Vagina (tissue), 2 donors: ENCODE measurements at regions not wholly inside any gene's neighbourhood (a gene's known extent, or its start where the extent isn't known, plus 50 kb on each side); places are given as distances from the start of the nearest gene placed in this dataset.

Experiments
- DNase-seq, 2 donors: peaks; one replicate each; pipeline ENCODE4 v3.0.0-alpha.2; 2017; ENCODE audit errors: extremely low spot score in 2 of 2
- H3K27ac ChIP-seq: fragments of 200-600 bp; sonication (generic); one replicate; pipeline ENCODE4 v1.5.1; 2019
- H3K27me3 ChIP-seq: fragments of 200-600 bp; sonication (generic); one replicate; pipeline ENCODE4 v1.5.1; 2019
- H3K36me3 ChIP-seq, 2 donors: fragments of 200-600 bp; sonication (generic); one replicate each; pipeline ENCODE4 v1.5.1; 2017 to 2019
- H3K4me1 ChIP-seq: fragments of 200-600 bp; sonication (generic); one replicate; pipeline ENCODE4 v1.5.1; 2019
- H3K4me3 ChIP-seq, 2 donors: fragments of 200-600 bp; sonication (generic); 1 replicate in 1 of 2; 2 replicates in 1 of 2; pipeline ENCODE4 v1.5.1; 2016 to 2019
- H3K9me3 ChIP-seq: fragments of 200-600 bp; sonication (generic); one replicate; pipeline ENCODE4 v1.5.1; 2019
- CTCF ChIP-seq, 3 experiments: fragments of 450-650 bp in 2 of 3; fragments of 200-600 bp in 1 of 3; sonication (generic) in 1 of 3; IDR thresholded peaks; one replicate each; pipeline ENCODE4 v1.5.1; 2017 to 2019; ENCODE audit warnings: antibody characterized with exemption in 3 of 3, mild to moderate bottlenecking in 2 of 3, moderate library complexity in 2 of 3
- POLR2A ChIP-seq, 2 donors: fragments of 450-650 bp; IDR thresholded peaks; one replicate each; pipeline ENCODE4 v1.6.1; 2017; ENCODE audit warnings: antibody characterized with exemption in 2 of 2, mild to moderate bottlenecking in 2 of 2, moderate library complexity in 2 of 2
- POLR2AphosphoS5 ChIP-seq, 2 donors: sonication (generic); formaldehyde crosslinking; IDR thresholded peaks; one replicate each; pipeline ENCODE4 v1.9.0; 2017; ENCODE audit warnings: antibody characterized with exemption in 2 of 2, mild to moderate bottlenecking in 2 of 2, low read depth in 1 of 2; ENCODE audit not compliant: insufficient read depth in 1 of 2
- intact Hi-C: fragments of 100-400 bp; cut with DNase I; formaldehyde crosslinking; loops from one replicate; pipeline ENCODE4 v1.15.1; 2023

DNA sequence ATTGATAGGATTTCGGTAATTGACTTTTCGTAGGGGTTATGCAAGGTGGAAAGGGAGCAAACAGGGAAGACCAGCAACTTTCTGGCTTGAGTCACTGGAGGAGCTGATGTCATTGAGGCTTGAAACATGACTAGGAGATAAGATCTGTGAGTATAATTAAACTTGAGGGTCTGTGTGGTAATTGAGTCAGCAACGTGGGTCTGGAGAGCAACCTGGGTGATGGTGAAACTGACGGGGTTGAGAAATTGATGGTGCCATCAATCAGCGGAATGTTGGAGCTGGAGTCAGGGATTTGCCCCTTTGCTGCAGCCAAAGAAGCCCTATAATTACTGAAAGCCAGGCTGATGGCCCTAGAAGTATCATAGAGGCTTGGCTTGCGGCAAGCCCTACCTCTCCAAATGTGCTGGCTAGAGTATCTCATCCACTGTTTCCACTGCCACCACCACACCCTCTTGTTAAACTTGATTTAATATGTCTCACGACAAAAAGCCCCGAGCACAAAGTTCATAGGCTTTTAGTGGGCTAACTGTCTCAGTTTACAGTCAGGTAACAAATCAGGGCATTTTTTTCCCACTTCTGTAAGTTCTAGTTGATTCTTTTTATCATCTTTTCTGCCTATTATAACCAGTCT, 186.9 kb upstream of the ELAC2 start:
- Histone ChIP-seq H3K36me3 (no peaks in the 10 kb centered on the region), H3K27me3 (no peaks in the 10 kb centered on the region), H3K4me3 (no peak overlapping the region), H3K4me1 (no peaks in the 10 kb centered on the region), H3K9me3 (no peaks in the 10 kb centered on the region), H3K27ac (no peak overlapping the region)
- intact Hi-C loops = no loop called here
- no peak for DNase-seq
- TF ChIP-seq CTCF (IDR thresholded peaks at IDR 0.05) = no peak
- no peak for TF ChIP-seq POLR2AphosphoS5 (IDR thresholded peaks at IDR 0.05; ENCODE audit: insufficient read depth in 1 of 2, low read depth in 1 of 2)
- no peak for TF ChIP-seq POLR2A (IDR thresholded peaks at IDR 0.05)

- TF ChIP-seq POLR2AphosphoS5 (IDR thresholded peaks at IDR 0.05; ENCODE audit: insufficient read depth in 1 of 2, low read depth in 1 of 2) (no peak), CTCF (IDR thresholded peaks at IDR 0.05) (no peak), POLR2A (IDR thresholded peaks at IDR 0.05) (no peak)
- DNase-seq = no peak
- no peaks in the 10 kb centered on the region for H3K27me3 ChIP-seq
- no peaks in the 10 kb centered on the region for H3K36me3 ChIP-seq
- H3K4me1 ChIP-seq = no peaks in the 10 kb centered on the region
- intact Hi-C loops = no loop called here
- no peaks in the 10 kb centered on the region for H3K9me3 ChIP-seq
- H3K27ac ChIP-seq = no peak overlapping the region
- H3K4me3 ChIP-seq = no peak overlapping the region
Observed at GRCh38 chr17:13202835-13203234, 185.0 kb upstream of the ELAC2 start.

- Histone ChIP-seq H3K9me3 (no peaks in the 10 kb centered on the region), H3K4me1 (no peaks in the 10 kb centered on the region), H3K27me3 (no peaks in the 10 kb centered on the region), H3K4me3 (no peak overlapping the region), H3K36me3 (no peaks in the 10 kb centered on the region), H3K27ac (no peak overlapping the region)
- intact Hi-C loops = no loop called here
- no peak for DNase-seq
- no peak for TF ChIP-seq POLR2AphosphoS5 (IDR thresholded peaks at IDR 0.05; ENCODE audit: insufficient read depth in 1 of 2, low read depth in 1 of 2)
- no peak for TF ChIP-seq CTCF (IDR thresholded peaks at IDR 0.05)
- no peak for TF ChIP-seq POLR2A (IDR thresholded peaks at IDR 0.05)
Observed at GRCh38 chr17:13200671-13201070, 182.8 kb upstream of the ELAC2 start.

DNA sequence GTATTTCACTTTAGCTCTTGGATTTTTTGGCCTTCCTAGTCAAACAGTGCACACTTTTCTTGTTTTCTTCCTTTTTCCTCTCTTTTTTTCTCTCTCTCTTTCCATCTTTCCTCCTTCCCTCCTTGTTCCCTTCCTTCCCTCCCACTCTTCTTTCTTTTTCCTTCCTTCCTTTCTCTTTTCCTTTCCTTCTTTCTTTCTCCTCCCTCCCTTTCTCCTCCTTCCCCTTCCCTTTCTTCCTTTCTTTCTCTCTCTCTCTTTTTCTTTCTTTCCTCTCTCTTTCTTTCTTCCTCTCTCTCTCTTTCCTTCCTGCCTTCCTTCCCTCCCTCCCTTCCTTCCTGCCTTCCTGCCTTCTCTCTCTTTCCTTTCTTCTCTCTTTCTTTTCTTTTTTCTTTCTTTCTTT, 181.6 kb upstream of the ELAC2 start:
- DNase-seq = no peak
- Histone ChIP-seq H3K4me1 (no peaks in the 10 kb centered on the region), H3K4me3 (no peak overlapping the region), H3K9me3 (no peaks in the 10 kb centered on the region), H3K27me3 (no peaks in the 10 kb centered on the region), H3K27ac (no peak overlapping the region), H3K36me3 (no peaks in the 10 kb centered on the region)
- TF ChIP-seq POLR2AphosphoS5 (IDR thresholded peaks at IDR 0.05; ENCODE audit: insufficient read depth in 1 of 2, low read depth in 1 of 2) (no peak), CTCF (IDR thresholded peaks at IDR 0.05) (no peak), POLR2A (IDR thresholded peaks at IDR 0.05) (no peak)
- intact Hi-C loops = no loop called here

DNA sequence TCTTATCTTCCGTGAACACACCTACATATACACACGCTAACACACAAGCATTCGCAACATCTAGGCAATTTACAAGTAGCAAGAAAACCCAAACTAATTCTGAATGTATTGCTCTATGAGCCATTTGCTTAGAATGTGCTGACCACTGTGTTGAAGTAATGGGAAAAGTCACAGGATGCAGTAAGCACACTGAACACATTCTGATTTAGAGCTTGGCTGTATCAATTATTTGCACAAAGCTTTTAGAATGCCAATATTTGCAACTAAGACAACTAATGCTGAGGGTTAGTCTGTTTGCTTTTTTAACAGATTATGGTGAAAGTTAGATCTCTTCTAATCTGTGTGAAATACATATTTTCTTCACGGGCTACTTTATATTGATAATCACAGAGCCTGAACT, 179.8 kb upstream of the ELAC2 start:
- no peak for TF ChIP-seq POLR2A (IDR thresholded peaks at IDR 0.05)
- no peak for TF ChIP-seq POLR2AphosphoS5 (IDR thresholded peaks at IDR 0.05; ENCODE audit: insufficient read depth in 1 of 2, low read depth in 1 of 2)
- TF ChIP-seq CTCF (IDR thresholded peaks at IDR 0.05) = no peak
- DNase-seq = no peak
- Histone ChIP-seq H3K9me3 (no peaks in the 10 kb centered on the region), H3K4me3 (no peak overlapping the region), H3K4me1 (no peaks in the 10 kb centered on the region), H3K27ac (no peak overlapping the region), H3K36me3 (no peaks in the 10 kb centered on the region), H3K27me3 (no peaks in the 10 kb centered on the region)
- intact Hi-C loops = no loop called here
